HCT116 (cell line): ENCODE measurements at regions not wholly inside any gene's neighbourhood (a gene's known extent, or its start where the extent isn't known, plus 50 kb on each side); places are given as distances from the start of the nearest gene placed in this dataset.

Source experiments
- CTCF ChIP-seq, 3 experiments: fragments of 200-600 bp in 1 of 3; sonication (generic) in 1 of 3; IDR thresholded peaks in 2 of 3; conservative IDR thresholded peaks in 1 of 3; 2 replicates each; pipeline ENCODE4 v1.5.1; 2012 to 2017; ENCODE audit warnings: low read depth in 2 of 3, low read length in 2 of 3, antibody characterized with exemption in 1 of 3, borderline replicate concordance in 1 of 3, control low read depth in 1 of 3, mild to moderate bottlenecking in 1 of 3, mixed read lengths in 1 of 3, mixed run types in 1 of 3, moderate library complexity in 1 of 3; ENCODE audit not compliant: insufficient read depth in 1 of 3
- EZH2phosphoT487 ChIP-seq: fragments of 200-600 bp; IDR thresholded peaks from 2 replicates; pipeline ENCODE4 v1.6.1; 2018; ENCODE audit warnings: antibody characterized with exemption, borderline replicate concordance
- POLR2A ChIP-seq: IDR thresholded peaks from 2 replicates; pipeline ENCODE4 v1.7.0; 2011; ENCODE audit warnings: borderline replicate concordance; ENCODE audit not compliant: insufficient read depth, insufficient read length; ENCODE audit errors: extremely low read depth
- TF ChIP-seq, protein P1 (sequence below): IDR thresholded peaks from 2 replicates; pipeline ENCODE4 v1.6.1; 2012; ENCODE audit warnings: low read depth

- no peak for TF ChIP-seq CTCF (IDR thresholded peaks at IDR 0.05 in 2 of 3, conservative IDR thresholded peaks at IDR 0.05 in 1 of 3; ENCODE audit: borderline replicate concordance in 1 of 3, insufficient read depth in 1 of 3, low read depth in 2 of 3, low read length in 2 of 3)
- no peak for TF ChIP-seq EZH2phosphoT487
- TF ChIP-seq POLR2A = no peak
- TF ChIP-seq, protein P1, sequence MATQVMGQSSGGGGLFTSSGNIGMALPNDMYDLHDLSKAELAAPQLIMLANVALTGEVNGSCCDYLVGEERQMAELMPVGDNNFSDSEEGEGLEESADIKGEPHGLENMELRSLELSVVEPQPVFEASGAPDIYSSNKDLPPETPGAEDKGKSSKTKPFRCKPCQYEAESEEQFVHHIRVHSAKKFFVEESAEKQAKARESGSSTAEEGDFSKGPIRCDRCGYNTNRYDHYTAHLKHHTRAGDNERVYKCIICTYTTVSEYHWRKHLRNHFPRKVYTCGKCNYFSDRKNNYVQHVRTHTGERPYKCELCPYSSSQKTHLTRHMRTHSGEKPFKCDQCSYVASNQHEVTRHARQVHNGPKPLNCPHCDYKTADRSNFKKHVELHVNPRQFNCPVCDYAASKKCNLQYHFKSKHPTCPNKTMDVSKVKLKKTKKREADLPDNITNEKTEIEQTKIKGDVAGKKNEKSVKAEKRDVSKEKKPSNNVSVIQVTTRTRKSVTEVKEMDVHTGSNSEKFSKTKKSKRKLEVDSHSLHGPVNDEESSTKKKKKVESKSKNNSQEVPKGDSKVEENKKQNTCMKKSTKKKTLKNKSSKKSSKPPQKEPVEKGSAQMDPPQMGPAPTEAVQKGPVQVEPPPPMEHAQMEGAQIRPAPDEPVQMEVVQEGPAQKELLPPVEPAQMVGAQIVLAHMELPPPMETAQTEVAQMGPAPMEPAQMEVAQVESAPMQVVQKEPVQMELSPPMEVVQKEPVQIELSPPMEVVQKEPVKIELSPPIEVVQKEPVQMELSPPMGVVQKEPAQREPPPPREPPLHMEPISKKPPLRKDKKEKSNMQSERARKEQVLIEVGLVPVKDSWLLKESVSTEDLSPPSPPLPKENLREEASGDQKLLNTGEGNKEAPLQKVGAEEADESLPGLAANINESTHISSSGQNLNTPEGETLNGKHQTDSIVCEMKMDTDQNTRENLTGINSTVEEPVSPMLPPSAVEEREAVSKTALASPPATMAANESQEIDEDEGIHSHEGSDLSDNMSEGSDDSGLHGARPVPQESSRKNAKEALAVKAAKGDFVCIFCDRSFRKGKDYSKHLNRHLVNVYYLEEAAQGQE = no peak
Observed at GRCh38 chr17:33583518-33584417, 290.7 kb upstream of the ASIC2 start.
